Keratinocyte (primary cell): ENCODE measurements at regions not wholly inside any gene's neighbourhood (a gene's known extent, or its start where the extent isn't known, plus 50 kb on each side); places are given as distances from the start of the nearest gene placed in this dataset.

ENCODE experiments used
- DNase-seq: peaks from one replicate; pipeline ENCODE4 v3.0.0-alpha.2; 2011; ENCODE audit warnings: low read depth, missing footprints, low spot score
- FAIRE-seq: peaks from 2 replicates; lab custom pipeline; 2011; peaks lifted over from hg19 to GRCh38; lab: Jason Lieb, UNC
- H2AFZ ChIP-seq: 2 replicates; pipeline ENCODE4 v1.6.0; 2012; ENCODE audit warnings: low read length, control low read depth, inconsistent platforms; ENCODE audit not compliant: control insufficient read depth
- H3K27ac ChIP-seq: 2 replicates; pipeline ENCODE4 v1.5.1; 2011; ENCODE audit warnings: low read length; ENCODE audit not compliant: control insufficient read depth, insufficient read depth
- H3K27me3 ChIP-seq: 3 replicates; pipeline ENCODE4 v1.6.0; 2011; ENCODE audit warnings: low read length; ENCODE audit not compliant: control insufficient read depth, insufficient read depth; ENCODE audit errors: extremely low read depth
- H3K36me3 ChIP-seq, 2 experiments: 2 replicates in 1 of 2; 3 replicates in 1 of 2; pipeline ENCODE4 v1.5.1; 2011; ENCODE audit warnings: low read length in 2 of 2, mild to moderate bottlenecking in 1 of 2; ENCODE audit not compliant: control insufficient read depth in 2 of 2, insufficient read depth in 2 of 2; ENCODE audit errors: extremely low read depth in 1 of 2
- H3K4me1 ChIP-seq: 3 replicates; pipeline ENCODE4 v1.5.1; 2011; ENCODE audit warnings: low read length; ENCODE audit not compliant: control insufficient read depth, insufficient read depth; ENCODE audit errors: extremely low read depth
- H3K4me2 ChIP-seq: 3 replicates; pipeline ENCODE4 v1.6.0; 2011; ENCODE audit warnings: low read depth, low read length; ENCODE audit not compliant: control insufficient read depth, insufficient read depth; ENCODE audit errors: extremely low read depth
- H3K4me3 ChIP-seq, 3 experiments: fragments of 200-600 bp in 1 of 3; sonication (generic) in 1 of 3; 2 replicates in 2 of 3; 3 replicates in 1 of 3; pipeline ENCODE4 v1.5.1; 2011 to 2016; ENCODE audit warnings: low read length in 3 of 3, mild to moderate bottlenecking in 3 of 3, control low read depth in 2 of 3, inconsistent platforms in 1 of 3, low read depth in 1 of 3, mixed read lengths in 1 of 3, mixed run types in 1 of 3, moderate library complexity in 1 of 3; ENCODE audit not compliant: control insufficient read depth in 2 of 3, insufficient read depth in 2 of 3; ENCODE audit errors: extremely low read depth in 1 of 3
- H3K79me2 ChIP-seq: 2 replicates; pipeline ENCODE4 v1.6.0; 2012; ENCODE audit warnings: low read length; ENCODE audit not compliant: control insufficient read depth, insufficient read depth
- H3K9ac ChIP-seq: 3 replicates; pipeline ENCODE4 v1.6.0; 2011; ENCODE audit warnings: low read length; ENCODE audit not compliant: control insufficient read depth, insufficient read depth; ENCODE audit errors: extremely low read depth
- H3K9me1 ChIP-seq: 3 replicates; pipeline ENCODE4 v1.6.0; 2011; ENCODE audit warnings: low read length; ENCODE audit not compliant: control insufficient read depth, insufficient read depth; ENCODE audit errors: extremely low read depth
- H3K9me3 ChIP-seq: 2 replicates; pipeline ENCODE4 v1.5.1; 2012; ENCODE audit warnings: low read depth, low read length; ENCODE audit not compliant: control insufficient read depth
- H4K20me1 ChIP-seq: 3 replicates; pipeline ENCODE4 v1.6.0; 2011; ENCODE audit warnings: low read length; ENCODE audit not compliant: control insufficient read depth, insufficient read depth; ENCODE audit errors: extremely low read depth
- CTCF ChIP-seq, 3 experiments: IDR thresholded peaks in 1 of 3; conservative IDR thresholded peaks in 1 of 3; optimal IDR thresholded peaks in 1 of 3; 2 replicates in 2 of 3; 3 replicates in 1 of 3; pipeline versions ENCODE3 to v1.5.1; 2011; ENCODE audit warnings: low read length in 3 of 3, mild to moderate bottlenecking in 3 of 3, moderate library complexity in 2 of 3, control low read depth in 1 of 3, inconsistent platforms in 1 of 3; ENCODE audit not compliant: insufficient read depth in 2 of 3; ENCODE audit errors: extremely low read depth in 1 of 3
- EZH2 ChIP-seq: IDR thresholded peaks from one replicate; pipeline ENCODE4 v1.6.1; 2012; ENCODE audit warnings: inconsistent platforms, mild to moderate bottlenecking, low read length, moderate library complexity
- dilution Hi-C: fragments of 300-500 bp; cut with MboI; formaldehyde crosslinking; loops from one replicate; pipeline ENCODE4 v1.7.0; 2020; ENCODE audit warnings: low sequenced_read_pairs; ENCODE audit not compliant: extremely low pct_ligation_motif_present

- Histone ChIP-seq H3K36me3 (no peaks in the 10 kb centered on the region), H4K20me1 (no peaks in the 10 kb centered on the region), H3K9ac (no peak overlapping the region), H3K9me3 (peaks cover 31% of the 10 kb centered on the region), H3K4me1 (no peaks in the 10 kb centered on the region), H3K4me3 (no peak overlapping the region), H3K27me3 (no peaks in the 10 kb centered on the region), H2AFZ (no peak overlapping the region), H3K4me2 (no peak overlapping the region), H3K79me2 (no peaks in the 10 kb centered on the region), H3K9me1 (no peaks in the 10 kb centered on the region), H3K27ac (no peak overlapping the region)
- dilution Hi-C loops: no loop called here
- no peak for TF ChIP-seq CTCF (optimal IDR thresholded peaks at IDR 0.05 in 1 of 3, IDR thresholded peaks at IDR 0.05 in 1 of 3, conservative IDR thresholded peaks at IDR 0.05 in 1 of 3; ENCODE audit: extremely low read depth in 1 of 3, insufficient read depth in 2 of 3, low read length in 3 of 3)
- no peak for TF ChIP-seq EZH2
- DNase-seq (no peak), FAIRE-seq (no peak)
These were observed 214.4 kb downstream of the UBE3A start for GRCh38 chr15:25224396-25224795.

- H3K27me3 ChIP-seq: no peaks in the 10 kb centered on the region
- FAIRE-seq (no peak), DNase-seq (no peak)
- H3K4me1 ChIP-seq: no peaks in the 10 kb centered on the region
- TF ChIP-seq EZH2: no peak
- TF ChIP-seq CTCF (optimal IDR thresholded peaks at IDR 0.05 in 1 of 3, IDR thresholded peaks at IDR 0.05 in 1 of 3, conservative IDR thresholded peaks at IDR 0.05 in 1 of 3; ENCODE audit: extremely low read depth in 1 of 3, insufficient read depth in 2 of 3, low read length in 3 of 3): no peak
- no peaks in the 10 kb centered on the region for H3K79me2 ChIP-seq
- H3K4me3 ChIP-seq: no peak overlapping the region
- H3K9ac ChIP-seq: no peak overlapping the region
- no peaks in the 10 kb centered on the region for H3K36me3 ChIP-seq
- H3K9me1 ChIP-seq: no peaks in the 10 kb centered on the region
- no peaks in the 10 kb centered on the region for H4K20me1 ChIP-seq
- H3K4me2 ChIP-seq: no peak overlapping the region
- H3K9me3 ChIP-seq: peaks cover 30% of the 10 kb centered on the region
- H3K27ac ChIP-seq: no peak overlapping the region
- dilution Hi-C loops: no loop called here
- H2AFZ ChIP-seq: no peak overlapping the region
These were observed 212.5 kb downstream of the UBE3A start for GRCh38 chr15:25226360-25226759.
